Testis (tissue), 2 donors: ENCODE measurements at regions not wholly inside any gene's neighbourhood (a gene's known extent, or its start where the extent isn't known, plus 50 kb on each side); places are given as distances from the start of the nearest gene placed in this dataset.

Experiments used
- DNase-seq: peaks from one replicate; pipeline ENCODE4 v3.0.0-alpha.2; 2019
- H3K27ac ChIP-seq, 2 donors: fragments of 200-600 bp; sonication (generic); one replicate each; pipeline ENCODE4 v1.5.1; 2019
- H3K27me3 ChIP-seq: fragments of 200-600 bp; sonication (generic); one replicate; pipeline ENCODE4 v1.5.1; 2019
- H3K36me3 ChIP-seq: fragments of 200-600 bp; sonication (generic); one replicate; pipeline ENCODE4 v1.5.1; 2017; ENCODE audit warnings: low read depth; ENCODE audit errors: missing control alignments
- H3K4me1 ChIP-seq: fragments of 200-600 bp; sonication (generic); one replicate; pipeline ENCODE4 v1.5.1; 2019
- H3K4me3 ChIP-seq, 2 donors: fragments of 200-600 bp; sonication (generic); one replicate each; pipeline ENCODE4 v1.5.1; 2017 to 2019
- H3K9me3 ChIP-seq: fragments of 200-600 bp; sonication (generic); one replicate; pipeline ENCODE4 v1.5.1; 2017
- POLR2A ChIP-seq: fragments of 450-650 bp; IDR thresholded peaks from one replicate; pipeline ENCODE4 v1.6.1; 2017; ENCODE audit warnings: antibody characterized with exemption, mild to moderate bottlenecking, moderate library complexity
- WGBS, 2 donors: methylation state at CpG; one replicate each; pipeline ENCODE4 v1.1.5; 2018; 5-methylcytosine and 5-hydroxymethylcytosine counted together
- intact Hi-C: fragments of 100-400 bp; cut with DNase I; formaldehyde crosslinking; loops from one replicate; pipeline ENCODE4 v1.15.1; 2023; ENCODE audit warnings: low total_unique reads
- TF ChIP-seq, protein P1 (sequence below), 3 experiments: fragments of 450-650 bp in 2 of 3; fragments of 200-600 bp in 1 of 3; sonication (generic) in 1 of 3; IDR thresholded peaks; one replicate each; pipeline ENCODE4 v1.5.1; 2016 to 2019; ENCODE audit warnings: antibody characterized with exemption in 3 of 3, mild to moderate bottlenecking in 2 of 3, moderate library complexity in 1 of 3

- H3K27me3 ChIP-seq: no peaks in the 10 kb centered on the region
- 48 to 51% methylated on average over 10 of the region's 10 CpGs for WGBS, 2 donors
- no peaks in the 10 kb centered on the region for H3K36me3 ChIP-seq
- H3K4me3 ChIP-seq: no peak overlapping the region
- H3K9me3 ChIP-seq: no peaks in the 10 kb centered on the region
- H3K27ac ChIP-seq: no peak overlapping the region
- no peaks in the 10 kb centered on the region for H3K4me1 ChIP-seq
- DNase-seq: no peak
- TF ChIP-seq, protein P1, sequence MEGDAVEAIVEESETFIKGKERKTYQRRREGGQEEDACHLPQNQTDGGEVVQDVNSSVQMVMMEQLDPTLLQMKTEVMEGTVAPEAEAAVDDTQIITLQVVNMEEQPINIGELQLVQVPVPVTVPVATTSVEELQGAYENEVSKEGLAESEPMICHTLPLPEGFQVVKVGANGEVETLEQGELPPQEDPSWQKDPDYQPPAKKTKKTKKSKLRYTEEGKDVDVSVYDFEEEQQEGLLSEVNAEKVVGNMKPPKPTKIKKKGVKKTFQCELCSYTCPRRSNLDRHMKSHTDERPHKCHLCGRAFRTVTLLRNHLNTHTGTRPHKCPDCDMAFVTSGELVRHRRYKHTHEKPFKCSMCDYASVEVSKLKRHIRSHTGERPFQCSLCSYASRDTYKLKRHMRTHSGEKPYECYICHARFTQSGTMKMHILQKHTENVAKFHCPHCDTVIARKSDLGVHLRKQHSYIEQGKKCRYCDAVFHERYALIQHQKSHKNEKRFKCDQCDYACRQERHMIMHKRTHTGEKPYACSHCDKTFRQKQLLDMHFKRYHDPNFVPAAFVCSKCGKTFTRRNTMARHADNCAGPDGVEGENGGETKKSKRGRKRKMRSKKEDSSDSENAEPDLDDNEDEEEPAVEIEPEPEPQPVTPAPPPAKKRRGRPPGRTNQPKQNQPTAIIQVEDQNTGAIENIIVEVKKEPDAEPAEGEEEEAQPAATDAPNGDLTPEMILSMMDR (IDR thresholded peaks at IDR 0.05): no peak
- no peak for TF ChIP-seq POLR2A
- intact Hi-C loops: no loop called here
These were observed 400.6 kb upstream of the CHST9 start for GRCh38 chr18:27585602-27586173.

DNA sequence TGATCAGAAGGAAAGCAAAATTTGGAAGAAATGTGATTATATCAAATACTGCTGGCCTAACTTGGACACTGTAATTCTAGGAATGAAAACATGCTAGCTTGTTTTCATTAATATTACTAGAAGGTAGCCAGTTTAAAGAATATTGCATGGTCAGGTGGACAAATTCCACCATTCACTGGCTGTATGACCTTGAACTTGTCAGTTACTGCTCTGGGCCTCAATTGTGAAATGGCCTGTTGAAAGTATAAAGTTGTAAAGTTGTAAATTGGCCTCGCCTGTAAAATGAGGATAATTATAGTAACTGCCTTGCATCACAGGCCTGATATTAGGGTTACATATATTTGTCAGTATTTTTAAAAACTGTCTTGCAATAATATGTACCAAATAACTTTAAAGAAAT lies 398.4 kb upstream of the CHST9 start:
- no peak overlapping the region for H3K27ac ChIP-seq
- intact Hi-C loops: no loop called here
- no peaks in the 10 kb centered on the region for H3K27me3 ChIP-seq

DNA sequence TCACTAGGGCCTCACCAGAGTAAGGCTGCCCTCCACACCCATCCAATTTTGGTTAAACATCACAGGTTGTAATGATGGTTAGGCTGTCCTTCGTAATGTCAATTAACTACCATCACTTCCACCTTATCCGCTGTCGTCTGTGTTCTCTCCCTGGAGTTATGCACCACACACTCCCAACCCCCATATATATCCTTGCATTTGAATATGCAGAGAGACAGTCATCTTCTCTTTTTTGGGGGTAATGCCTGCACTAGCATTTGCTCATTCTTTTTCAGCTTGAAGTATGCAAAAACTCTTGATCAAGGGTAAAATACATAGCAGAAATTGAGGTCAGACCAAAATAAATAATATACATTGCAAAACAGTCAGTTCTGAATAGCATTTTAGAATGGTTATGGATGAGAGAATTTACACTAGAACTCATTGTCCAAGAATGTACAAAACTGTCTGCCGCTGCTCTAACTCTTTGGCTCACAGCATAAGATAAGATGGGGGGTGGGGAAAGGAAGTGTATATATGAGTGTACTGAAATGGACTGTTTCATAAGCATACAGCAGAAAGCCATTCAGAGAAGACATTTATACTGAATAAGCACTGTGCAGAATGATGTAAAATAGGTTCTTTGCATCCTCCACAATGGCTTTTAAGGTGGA lies 397.8 kb upstream of the CHST9 start:
- DNase-seq: no peak
- intact Hi-C loops: no loop called here
- 64 to 84% methylated on average over 4 of the region's 4 CpGs for WGBS, 2 donors
- Histone ChIP-seq H3K27ac (no peak overlapping the region), H3K27me3 (no peaks in the 10 kb centered on the region), H3K9me3 (no peaks in the 10 kb centered on the region), H3K36me3 (no peaks in the 10 kb centered on the region), H3K4me3 (no peak overlapping the region), H3K4me1 (no peaks in the 10 kb centered on the region)
- no peak for TF ChIP-seq POLR2A
- TF ChIP-seq, protein P1 (IDR thresholded peaks at IDR 0.05): no peak

More for the DNA sequence above, 398.4 kb upstream of the CHST9 start:
- H3K9me3 ChIP-seq: no peaks in the 10 kb centered on the region
- no peaks in the 10 kb centered on the region for H3K4me1 ChIP-seq
- no peak for DNase-seq
- H3K4me3 ChIP-seq: no peak overlapping the region
- WGBS, 2 donors: 64 to 80% methylated on average over 1 of the region's 1 CpG
- no peak for TF ChIP-seq POLR2A
- TF ChIP-seq, protein P1 (IDR thresholded peaks at IDR 0.05): no peak
- H3K36me3 ChIP-seq: no peaks in the 10 kb centered on the region

DNA sequence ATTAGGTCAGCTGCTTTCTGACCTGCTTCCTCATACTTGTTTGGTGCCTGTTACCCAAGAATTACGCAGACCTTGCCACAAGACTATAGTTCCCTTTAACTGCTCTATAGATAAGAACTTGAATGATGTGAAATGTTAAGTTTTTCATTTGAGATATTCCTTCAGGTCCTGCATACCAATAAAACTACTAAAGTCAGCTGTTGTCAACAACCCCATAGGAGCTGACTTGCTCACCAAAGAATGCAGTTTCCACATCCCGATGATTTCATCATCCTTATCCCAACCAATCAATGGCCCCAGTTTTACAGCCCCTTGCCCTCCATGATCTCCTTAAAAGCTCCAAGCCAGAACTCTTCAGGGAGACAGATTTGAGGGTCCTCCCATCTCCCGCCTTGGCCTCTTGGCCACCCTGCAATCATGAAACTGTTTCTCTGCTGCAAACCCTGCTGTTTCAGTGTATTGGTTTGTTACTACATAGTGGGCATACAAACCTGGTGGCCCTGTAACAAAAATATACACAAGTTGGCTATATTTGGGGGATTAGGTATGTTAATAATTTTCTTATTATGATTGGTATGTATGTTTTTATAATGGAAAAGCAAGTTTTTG lies 396.3 kb upstream of the CHST9 start:
- no peaks in the 10 kb centered on the region for H3K9me3 ChIP-seq
- no peaks in the 10 kb centered on the region for H3K36me3 ChIP-seq

More for the DNA sequence above, 396.3 kb upstream of the CHST9 start:
- no peak for DNase-seq
- intact Hi-C loops: no loop called here
- Histone ChIP-seq H3K27me3 (no peaks in the 10 kb centered on the region), H3K4me1 (no peaks in the 10 kb centered on the region), H3K4me3 (no peak overlapping the region), H3K27ac (no peak overlapping the region)
- no peak for TF ChIP-seq POLR2A
- TF ChIP-seq, protein P1 (IDR thresholded peaks at IDR 0.05): no peak
- 73 to 80% methylated on average over 3 of the region's 3 CpGs for WGBS, 2 donors
